IPS-20b (cell line): ENCODE measurements at regions not wholly inside any gene's neighbourhood (a gene's known extent, or its start where the extent isn't known, plus 50 kb on each side); places are given as distances from the start of the nearest gene placed in this dataset.

Experiments used
- H3K27ac ChIP-seq: one replicate; pipeline ENCODE4 v1.5.1; 2013; ENCODE audit warnings: low read length
- H3K27me3 ChIP-seq: 2 replicates; pipeline ENCODE4 v1.6.1; 2013; ENCODE audit warnings: mild to moderate bottlenecking, low read length, inconsistent platforms; ENCODE audit not compliant: insufficient read depth
- H3K36me3 ChIP-seq: 2 replicates; pipeline ENCODE4 v1.6.1; 2013; ENCODE audit warnings: low read depth, mild to moderate bottlenecking, inconsistent platforms, low read length, moderate library complexity; ENCODE audit not compliant: insufficient read depth
- H3K4me1 ChIP-seq: 2 replicates; pipeline ENCODE4 v1.6.1; 2013; ENCODE audit warnings: mild to moderate bottlenecking, control low read depth, inconsistent platforms, low read length, moderate library complexity; ENCODE audit not compliant: insufficient read depth
- H3K4me3 ChIP-seq: 2 replicates; pipeline ENCODE4 v1.5.1; 2013; ENCODE audit warnings: mild to moderate bottlenecking, low read length, inconsistent platforms
- H3K9ac ChIP-seq: 2 replicates; pipeline ENCODE4 v1.6.1; 2013; ENCODE audit warnings: low read depth, mild to moderate bottlenecking, inconsistent platforms, low read length, moderate library complexity
- H3K9me3 ChIP-seq: 2 replicates; pipeline ENCODE4 v1.6.1; 2013; ENCODE audit warnings: mild to moderate bottlenecking, low read depth, low read length, inconsistent platforms; ENCODE audit not compliant: insufficient read depth

DNA sequence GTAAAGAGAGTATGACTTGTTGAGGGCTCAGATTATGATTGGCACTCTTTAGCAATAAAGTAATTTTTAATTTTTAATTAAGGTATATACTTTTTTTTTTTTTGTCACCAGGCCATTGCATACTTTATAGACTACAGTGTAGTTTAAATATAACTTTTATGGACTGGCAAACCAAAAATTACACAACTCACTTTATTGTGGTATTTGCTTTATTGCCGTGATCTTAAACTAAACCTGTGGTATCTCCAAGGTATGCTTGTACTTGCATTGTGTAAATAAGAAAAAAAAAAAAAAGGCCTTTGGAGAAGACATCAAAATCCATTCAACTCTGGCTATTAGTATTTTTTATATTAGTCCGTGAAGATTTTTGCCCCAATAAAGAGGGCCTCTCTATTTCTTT is 646.7 kb upstream of the FOXG1 start:
- peaks cover 83% of the 10 kb centered on the region for H3K27me3 ChIP-seq
- no peak overlapping the region for H3K9ac ChIP-seq
- no peak overlapping the region for H3K4me3 ChIP-seq

GRCh38 chr14:28120391-28120790 is 646.2 kb upstream of the FOXG1 start:
- Histone ChIP-seq H3K27ac (no peak overlapping the region), H3K27me3 (peaks cover 88% of the 10 kb centered on the region), H3K36me3 (no peaks in the 10 kb centered on the region), H3K4me3 (no peak overlapping the region), H3K9me3 (no peaks in the 10 kb centered on the region), H3K4me1 (peaks cover 13% of the 10 kb centered on the region), H3K9ac (no peak overlapping the region)

More for the DNA sequence above, 646.7 kb upstream of the FOXG1 start:
- H3K36me3 ChIP-seq, result no peaks in the 10 kb centered on the region
- H3K4me1 ChIP-seq, result peaks cover 13% of the 10 kb centered on the region
- H3K9me3 ChIP-seq, result no peaks in the 10 kb centered on the region
- H3K27ac ChIP-seq, result no peak overlapping the region

GRCh38 chr14:28121512-28122297 is 644.9 kb upstream of the FOXG1 start:
- H3K36me3 ChIP-seq, result no peaks in the 10 kb centered on the region
- no peaks in the 10 kb centered on the region for H3K9me3 ChIP-seq
- H3K27ac ChIP-seq, result no peak overlapping the region
- peaks cover 13% of the 10 kb centered on the region for H3K4me1 ChIP-seq
- H3K9ac ChIP-seq, result no peak overlapping the region
- peaks cover 95% of the 10 kb centered on the region for H3K27me3 ChIP-seq
- H3K4me3 ChIP-seq, result 0 out of 2 replicates have a peak overlapping the region, but pooled peaks have one; percentile 27

DNA sequence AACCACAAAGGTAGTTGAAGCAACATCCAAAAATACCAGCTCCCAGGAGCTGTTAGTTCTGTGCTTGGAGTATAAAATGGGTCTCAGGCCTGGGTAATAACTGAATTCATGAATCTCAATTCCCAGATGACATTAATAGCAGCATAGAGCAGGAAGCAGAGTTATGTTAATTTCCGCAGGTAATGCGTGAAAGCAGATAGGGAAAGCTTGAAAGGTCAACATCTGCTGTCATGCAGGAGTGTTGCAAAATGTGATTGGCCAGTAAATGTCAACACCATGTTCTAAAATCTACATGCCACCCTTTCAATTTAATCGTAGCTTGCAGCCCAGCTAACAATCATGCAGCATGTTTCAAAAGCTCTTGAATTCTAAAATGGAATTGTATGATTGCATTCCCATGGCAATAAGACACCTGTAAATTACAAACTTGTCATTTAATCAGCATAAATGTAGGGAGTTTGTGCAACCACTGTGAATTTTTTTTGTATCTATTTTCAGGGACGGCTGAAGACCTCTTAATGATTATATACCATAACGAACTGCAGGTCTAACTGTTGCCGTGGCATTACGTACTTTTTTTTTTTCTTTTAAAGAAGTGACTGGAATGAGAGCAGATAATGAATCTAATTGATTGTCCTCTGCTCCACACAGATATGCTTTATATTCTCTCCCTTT is 635.8 kb upstream of the FOXG1 start:
- no peak overlapping the region for H3K27ac ChIP-seq
- peaks cover 18% of the 10 kb centered on the region for H3K27me3 ChIP-seq
- no peak overlapping the region for H3K9ac ChIP-seq
- H3K4me3 ChIP-seq, result no peak overlapping the region
- no peaks in the 10 kb centered on the region; the same call in 1 of the 2 replicates for H3K9me3 ChIP-seq
- no peaks in the 10 kb centered on the region for H3K4me1 ChIP-seq
- no peaks in the 10 kb centered on the region for H3K36me3 ChIP-seq

DNA sequence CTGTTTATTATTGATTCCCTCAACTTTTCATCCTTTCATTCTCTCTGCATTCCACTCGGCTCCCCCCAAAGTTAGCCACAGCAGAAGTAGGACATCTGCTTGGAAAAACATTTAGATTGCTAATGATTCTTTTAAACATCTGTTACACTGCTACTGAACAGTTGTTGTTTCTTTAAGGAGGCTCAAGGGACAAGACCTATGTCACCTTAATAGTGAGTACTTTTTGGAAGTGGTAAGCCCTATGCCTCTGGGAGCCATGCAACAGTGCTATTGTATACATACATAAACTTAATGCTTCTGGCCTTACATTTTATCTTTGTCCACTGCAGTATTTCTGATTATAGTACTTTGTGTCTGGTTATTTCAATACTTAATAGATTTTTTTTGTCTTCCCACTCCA is 628.2 kb upstream of the FOXG1 start:
- Histone ChIP-seq H3K4me3 (no peak overlapping the region), H3K36me3 (no peaks in the 10 kb centered on the region), H3K9me3 (no peaks in the 10 kb centered on the region; the same call in 1 of the 2 replicates), H3K27ac (no peak overlapping the region), H3K27me3 (no peaks in the 10 kb centered on the region), H3K9ac (no peak overlapping the region), H3K4me1 (no peaks in the 10 kb centered on the region)

- Histone ChIP-seq H3K27ac (no peak overlapping the region), H3K9ac (no peak overlapping the region), H3K4me3 (no peak overlapping the region), H3K9me3 (no peaks in the 10 kb centered on the region), H3K36me3 (no peaks in the 10 kb centered on the region), H3K27me3 (no peaks in the 10 kb centered on the region), H3K4me1 (no peaks in the 10 kb centered on the region)
Observed at GRCh38 chr14:28141662-28142061, 624.9 kb upstream of the FOXG1 start.

DNA sequence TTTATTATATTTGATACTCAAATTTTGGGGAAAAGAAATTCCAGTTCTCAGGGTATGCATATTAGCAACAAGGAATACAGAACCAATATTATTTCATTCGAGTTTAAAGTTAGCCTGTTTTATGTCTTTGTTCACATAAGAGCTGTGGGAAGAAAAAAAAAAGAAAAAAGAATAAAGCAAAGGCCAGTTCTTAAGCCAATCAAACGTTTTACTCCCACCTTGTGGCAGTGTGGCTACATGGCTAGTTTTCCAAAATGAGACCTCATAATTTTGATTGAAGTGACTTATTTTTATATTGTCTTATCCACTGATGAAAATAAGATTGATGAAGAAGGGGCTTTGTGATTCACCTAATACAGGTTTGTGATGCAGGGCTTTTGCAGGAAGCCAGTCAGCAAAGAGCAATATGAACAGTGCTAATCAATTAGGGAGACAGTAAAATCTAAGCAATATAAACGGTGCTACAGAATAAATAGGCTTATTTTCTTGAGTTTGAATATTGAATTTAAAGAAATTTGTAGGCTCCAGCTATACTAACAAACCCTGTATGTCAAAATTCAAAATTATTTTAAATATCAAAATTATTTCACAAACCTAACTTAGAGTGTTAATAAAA is 624.1 kb upstream of the FOXG1 start:
- Histone ChIP-seq H3K9ac (no peak overlapping the region), H3K27ac (no peak overlapping the region), H3K27me3 (no peaks in the 10 kb centered on the region), H3K36me3 (no peaks in the 10 kb centered on the region), H3K9me3 (peaks cover 1% of the 10 kb centered on the region; the same call in 1 of the 2 replicates), H3K4me1 (no peaks in the 10 kb centered on the region), H3K4me3 (no peak overlapping the region)

DNA sequence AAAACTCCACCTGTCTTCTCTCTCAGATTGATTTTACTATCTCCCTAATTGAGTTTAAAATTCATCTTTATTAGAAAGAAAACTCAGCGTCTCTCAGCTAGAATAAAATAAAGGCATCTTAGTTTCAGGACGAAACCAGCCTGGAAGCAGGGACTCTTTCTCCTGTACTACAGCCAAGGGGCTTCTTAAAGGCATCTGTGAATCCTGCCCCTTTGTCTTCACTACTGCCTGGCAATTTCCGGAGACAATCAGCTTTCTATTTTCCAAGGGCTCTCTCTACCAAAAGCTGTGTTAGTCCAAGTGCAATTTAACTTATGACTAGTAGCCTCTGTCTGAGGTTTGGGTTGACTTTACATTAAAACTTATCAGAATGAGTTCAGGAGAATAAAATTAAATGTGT is 623.3 kb upstream of the FOXG1 start:
- Histone ChIP-seq H3K4me1 (no peaks in the 10 kb centered on the region), H3K4me3 (no peak overlapping the region), H3K36me3 (no peaks in the 10 kb centered on the region), H3K27ac (no peak overlapping the region), H3K9me3 (peaks cover 3% of the 10 kb centered on the region; the same call in 1 of the 2 replicates), H3K27me3 (no peaks in the 10 kb centered on the region), H3K9ac (no peak overlapping the region)

- Histone ChIP-seq H3K9me3 (peaks cover 3% of the 10 kb centered on the region; the same call in 1 of the 2 replicates), H3K27me3 (no peaks in the 10 kb centered on the region), H3K4me3 (no peak overlapping the region), H3K4me1 (no peaks in the 10 kb centered on the region), H3K9ac (no peak overlapping the region), H3K36me3 (no peaks in the 10 kb centered on the region), H3K27ac (no peak overlapping the region)
Observed at GRCh38 chr14:28151926-28152325, 614.7 kb upstream of the FOXG1 start.

DNA sequence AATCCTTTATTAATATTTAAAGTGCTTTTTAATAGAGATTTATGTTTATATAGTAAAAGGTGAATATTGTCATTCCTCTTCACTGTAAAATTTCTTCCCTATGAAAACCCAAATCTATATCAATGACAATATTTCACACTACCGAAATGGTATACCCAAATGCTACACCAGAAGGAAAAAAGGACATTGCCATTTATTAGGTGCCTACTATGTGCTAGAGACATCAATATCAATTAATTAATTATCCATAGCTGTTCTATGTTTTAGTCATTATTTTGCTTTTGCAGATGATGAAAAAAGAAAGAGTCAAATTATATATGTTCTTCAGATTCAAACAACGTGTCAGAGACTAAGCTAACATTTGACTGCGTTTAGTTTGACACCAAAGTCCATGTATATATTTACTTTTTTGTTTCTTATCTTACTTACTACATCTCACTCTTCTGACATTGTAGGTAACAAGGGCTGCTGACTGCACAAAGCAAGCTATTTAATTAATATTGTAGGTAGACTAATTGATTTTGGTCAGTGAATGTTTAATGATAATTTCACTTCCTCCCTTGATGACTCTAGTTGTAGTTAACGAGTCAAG is 614.0 kb upstream of the FOXG1 start:
- no peak overlapping the region for H3K4me3 ChIP-seq
- peaks cover 1% of the 10 kb centered on the region; the same call in 1 of the 2 replicates for H3K9me3 ChIP-seq
- no peaks in the 10 kb centered on the region for H3K4me1 ChIP-seq
- no peaks in the 10 kb centered on the region for H3K27me3 ChIP-seq
- no peaks in the 10 kb centered on the region for H3K36me3 ChIP-seq
- H3K9ac ChIP-seq, result no peak overlapping the region
- H3K27ac ChIP-seq, result no peak overlapping the region

DNA sequence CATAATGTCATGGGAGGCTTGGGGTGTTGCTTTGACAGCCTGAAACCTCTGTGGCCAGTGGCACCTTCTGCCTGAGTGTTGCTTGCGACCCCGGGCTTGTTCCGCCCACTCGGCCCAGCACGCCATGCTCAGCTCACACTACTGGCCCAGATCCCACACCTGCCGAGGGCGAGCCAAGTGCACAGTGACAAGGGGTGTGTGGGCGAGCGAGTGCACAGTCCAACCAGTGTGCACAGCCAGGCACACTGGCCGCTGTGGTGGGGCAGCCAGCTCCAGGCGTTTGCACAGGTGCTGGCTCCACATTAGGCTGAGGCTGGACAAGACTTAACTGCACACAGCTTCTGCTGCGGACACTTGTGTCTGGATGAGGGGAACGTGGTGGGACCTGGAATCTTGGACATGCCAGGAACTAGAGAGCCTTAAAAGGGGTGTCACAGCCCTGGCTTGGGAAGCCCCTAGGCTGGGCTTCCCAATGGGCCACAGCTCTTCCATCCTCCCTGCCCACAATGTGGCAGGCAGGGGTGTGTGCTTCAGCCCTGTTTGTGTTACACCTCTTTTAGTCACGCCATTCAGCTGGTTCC is 609.2 kb upstream of the FOXG1 start:
- Histone ChIP-seq H3K27me3 (no peaks in the 10 kb centered on the region), H3K4me3 (no peak overlapping the region), H3K36me3 (no peaks in the 10 kb centered on the region), H3K27ac (no peak overlapping the region), H3K4me1 (no peaks in the 10 kb centered on the region), H3K9me3 (no peaks in the 10 kb centered on the region), H3K9ac (no peak overlapping the region)
